GM13976 (cell line): ENCODE measurements at regions not wholly inside any gene's neighbourhood (a gene's known extent, or its start where the extent isn't known, plus 50 kb on each side); places are given as distances from the start of the nearest gene placed in this dataset.

Experiments
- DNase-seq: peaks from one replicate; pipeline ENCODE4 v3.0.0; 2012; ENCODE audit warnings: low spot score
- CTCF ChIP-seq: IDR thresholded peaks from 2 replicates; pipeline ENCODE4 v1.5.1; 2012; ENCODE audit warnings: borderline replicate concordance, mild to moderate bottlenecking; ENCODE audit not compliant: insufficient read depth; ENCODE audit errors: extremely low read depth, missing control alignments, control extremely low read depth
- in situ Hi-C: fragments of 300-500 bp; cut with MboI; formaldehyde crosslinking; loops from one replicate; pipeline ENCODE4 v1.12.0; 2022; ENCODE audit warnings: low sequenced_read_pairs, mixed read lengths, inconsistent platforms; ENCODE audit not compliant: unreplicated experiment

DNA sequence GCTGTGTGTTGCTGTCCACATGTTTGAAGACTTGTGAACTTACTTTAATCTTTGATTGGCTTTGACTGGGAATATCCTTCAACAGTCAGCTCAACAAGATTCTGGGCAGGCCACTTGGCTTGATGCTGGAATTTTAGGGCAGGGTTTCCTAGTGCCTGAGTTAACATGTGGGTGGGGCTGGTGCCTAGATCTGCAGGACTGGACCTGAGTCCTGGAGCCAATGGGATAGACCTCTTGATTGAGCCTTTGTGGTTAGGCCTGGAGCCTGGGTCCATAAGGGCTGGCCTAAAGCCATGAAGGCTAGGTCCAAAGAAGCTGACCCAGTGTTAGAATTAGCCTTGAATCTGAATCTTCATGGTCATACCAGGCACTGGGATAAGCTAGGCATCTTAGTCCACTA is 757.1 kb upstream of the ADGRL3 start:
- in situ Hi-C loops: no loop called here
- no peak for TF ChIP-seq CTCF

DNA sequence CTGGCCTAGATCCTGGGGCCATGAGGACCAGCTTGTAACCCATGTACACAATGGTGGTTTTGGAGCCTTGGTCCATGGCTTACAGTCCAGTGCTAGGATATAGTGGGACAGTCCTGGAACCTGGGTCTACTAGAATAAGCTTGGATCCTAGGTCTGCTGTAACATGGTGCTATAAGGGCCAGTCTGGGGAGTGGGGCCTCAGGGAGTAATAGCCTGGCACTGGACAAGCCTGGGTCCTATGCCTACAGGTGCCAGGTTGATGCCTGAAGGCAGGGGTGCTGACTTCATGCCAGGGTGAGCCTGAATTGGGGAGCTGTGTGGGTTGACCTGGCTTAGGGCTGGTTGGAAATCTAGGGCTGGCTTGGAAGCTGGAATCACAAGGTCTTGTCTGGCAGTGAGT is 756.3 kb upstream of the ADGRL3 start:
- DNase-seq: no peak
- in situ Hi-C loops: no loop called here
- TF ChIP-seq CTCF: no peak

More for the DNA sequence above, 757.1 kb upstream of the ADGRL3 start:
- DNase-seq: no peak

GRCh38 chr4:60450054-60450453 is 750.1 kb upstream of the ADGRL3 start:
- TF ChIP-seq CTCF: no peak
- in situ Hi-C loops: no loop called here
- no peak for DNase-seq

DNA sequence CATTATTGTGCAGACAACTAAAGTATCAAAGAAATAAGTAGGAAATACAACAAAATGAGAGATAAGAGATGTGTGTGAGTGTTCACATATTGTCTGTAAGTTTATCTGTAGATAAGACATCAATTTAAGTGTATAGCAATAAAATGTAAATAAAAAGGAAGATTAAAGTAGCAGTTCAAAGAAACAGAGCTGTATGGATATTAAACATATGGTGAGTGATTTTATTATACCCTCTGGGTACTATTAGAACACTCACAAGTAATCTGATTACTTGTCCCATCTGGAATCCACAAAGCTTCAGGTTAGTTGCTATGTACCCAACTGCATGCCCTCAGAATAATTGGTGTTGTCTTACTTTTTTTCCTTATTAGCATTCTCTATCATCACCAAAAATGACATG is 747.9 kb upstream of the ADGRL3 start:
- DNase-seq: no peak
- in situ Hi-C loops: no loop called here
- no peak for TF ChIP-seq CTCF

GRCh38 chr4:60455380-60455779 is 744.7 kb upstream of the ADGRL3 start:
- no peak for DNase-seq
- in situ Hi-C loops: no loop called here
- no peak for TF ChIP-seq CTCF

- in situ Hi-C loops: no loop called here
- no peak for DNase-seq
- TF ChIP-seq CTCF: no peak
These were observed 738.6 kb upstream of the ADGRL3 start for GRCh38 chr4:60461551-60461950.
